Adrenal gland (tissue), 5 donors: ENCODE measurements at regions not wholly inside any gene's neighbourhood (a gene's known extent, or its start where the extent isn't known, plus 50 kb on each side); places are given as distances from the start of the nearest gene placed in this dataset.

Experiments used
- CTCF ChIP-seq, 6 experiments: fragments of 450-650 bp in 4 of 6; fragments of 200-600 bp in 2 of 6; sonication (generic) in 1 of 6; IDR thresholded peaks; 1 replicate in 5 of 6; 2 replicates in 1 of 6; pipeline versions ENCODE4 v1.5.1 to v1.8.0; 2016 to 2021; ENCODE audit warnings: antibody characterized with exemption in 6 of 6, mild to moderate bottlenecking in 2 of 6, moderate library complexity in 1 of 6
- POLR2A ChIP-seq, 2 donors: fragments of 450-650 bp; IDR thresholded peaks; one replicate each; pipeline ENCODE4 v1.6.1; 2017; ENCODE audit warnings: antibody characterized with exemption in 2 of 2, mild to moderate bottlenecking in 2 of 2, moderate library complexity in 1 of 2
- donor health status: DM: no; HTN: no; CAD: no.

DNA sequence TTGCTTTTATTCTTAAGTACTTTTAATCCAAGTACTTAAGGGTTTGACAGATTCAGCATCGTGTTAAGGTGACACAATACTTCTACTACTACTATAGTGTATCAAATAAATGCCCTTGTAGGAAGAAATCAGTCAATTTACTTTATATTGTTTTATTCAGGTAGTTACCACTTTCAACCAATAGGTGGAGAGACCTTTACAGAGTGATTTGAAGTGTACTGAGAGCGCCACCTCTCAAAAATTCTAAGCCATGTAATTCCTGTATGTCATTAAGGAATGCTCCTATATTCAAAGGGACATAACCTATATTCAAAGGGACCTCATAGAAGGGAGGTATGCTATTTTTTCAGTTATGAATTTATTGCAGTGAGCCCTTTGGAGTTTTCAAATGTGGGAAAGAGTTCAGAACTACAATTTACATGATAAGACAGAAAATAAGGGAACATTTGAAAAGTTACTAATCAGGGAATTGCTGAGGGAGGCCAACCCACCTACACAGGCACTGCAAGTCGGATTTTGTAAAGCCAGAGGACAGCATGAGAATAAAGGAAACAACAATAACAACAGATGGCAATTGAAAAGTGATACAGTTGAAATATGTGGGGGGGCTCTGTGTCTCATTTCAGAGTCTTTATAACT is 955.6 kb downstream of the TBC1D32 start:
- TF ChIP-seq CTCF (IDR thresholded peaks at IDR 0.05) (peak; percentile 33 to 49 (median 40)), POLR2A (IDR thresholded peaks at IDR 0.05) (no peak)
